K562 (cell line): ENCODE measurements at regions not wholly inside any gene's neighbourhood (a gene's known extent, or its start where the extent isn't known, plus 50 kb on each side); places are given as distances from the start of the nearest gene placed in this dataset.

Source experiments
- ATAC-seq: fragments of 200-7000 bp; cut with Tn5 transposase; 3 replicates; pipeline ENCODE4 v1.9.1; 2020; ENCODE audit warnings: moderate library complexity
- BruUV-seq: library from RNA; stranded (reverse); fragments of 400-500 nt; replicated peaks from 2 replicates; lab custom pipeline; 2021; lab: Mats Ljungman, UMichigan
- CTCF ChIA-PET: fragments of 300-600 bp; formaldehyde crosslinking; extraction: SDS; loops from one replicate; lab custom pipeline; 2021; ENCODE audit warnings: low intra/inter-chr PET ratio; lab: Yijun Ruan, JAX
- POLR2A ChIA-PET: fragments of 300-600, 350-650 bp; sonication (Branson Sonifier 250); formaldehyde crosslinking; extraction: SDS; loops from one replicate; lab custom pipeline; 2021; ENCODE audit warnings: antibody characterized with exemption, inconsistent platforms; lab: Yijun Ruan, JAX
- DNase-seq, 4 experiments: peaks; one replicate each; pipeline versions ENCODE4 v3.0.0 to v3.0.0-alpha.2; 2011 to 2018; ENCODE audit warnings: low spot score in 3 of 4, mixed read lengths in 3 of 4; ENCODE audit errors: extremely low read depth in 1 of 4
- FAIRE-seq: peaks from 2 replicates; lab custom pipeline; 2011; peaks lifted over from hg19 to GRCh38; lab: Jason Lieb, UNC
- H2AFZ ChIP-seq: 2 replicates; pipeline ENCODE4 v1.6.0; 2011; ENCODE audit warnings: low read depth, low read length, control low read depth, inconsistent platforms
- H3K27ac ChIP-seq: fragments of 200-600 bp; 3 replicates; pipeline ENCODE4 v1.8.0; 2011; ENCODE audit warnings: low read depth, mild to moderate bottlenecking, control low read depth, inconsistent platforms, low read length, moderate library complexity, mixed read lengths; ENCODE audit errors: extremely low read depth
- H3K27me3 ChIP-seq, 2 experiments: fragments of 300-600 bp in 1 of 2; 2 replicates in 1 of 2; 3 replicates in 1 of 2; pipeline versions ENCODE4 v1.6.0 to v1.8.0; 2011; ENCODE audit warnings: inconsistent platforms in 2 of 2, low read length in 2 of 2, mild to moderate bottlenecking in 1 of 2, mixed read lengths in 1 of 2, moderate library complexity in 1 of 2; ENCODE audit not compliant: control insufficient read depth in 2 of 2, insufficient read depth in 2 of 2
- H3K36me3 ChIP-seq: fragments of 300-600 bp; 3 replicates; pipeline ENCODE4 v1.8.0; 2011; ENCODE audit warnings: mild to moderate bottlenecking, low read length, inconsistent platforms; ENCODE audit not compliant: control insufficient read depth, insufficient read depth
- H3K4me1 ChIP-seq, 2 experiments: fragments of 200-600 bp in 1 of 2; replicated peaks in 1 of 2; 2 replicates in 1 of 2; 3 replicates in 1 of 2; pipeline versions ENCODE4 v1.5.1 to v1.8.0; 2011; ENCODE audit warnings: inconsistent platforms in 2 of 2, low read length in 2 of 2, mild to moderate bottlenecking in 1 of 2, mixed read lengths in 1 of 2, moderate library complexity in 1 of 2; ENCODE audit not compliant: control insufficient read depth in 2 of 2, insufficient read depth in 2 of 2
- H3K4me2 ChIP-seq: 2 replicates; pipeline ENCODE4 v1.6.1; 2011; ENCODE audit warnings: low read length, control low read depth, inconsistent platforms, mixed read lengths; ENCODE audit not compliant: insufficient read depth
- H3K4me3 ChIP-seq: fragments of 200-600 bp; sonication (generic), shearing (Covaris generic); 2 replicates; pipeline ENCODE4 v1.5.1; 2016; ENCODE audit warnings: control low read depth, inconsistent platforms
- H3K79me2 ChIP-seq: fragments of 200-600 bp; 3 replicates; pipeline ENCODE4 v1.8.0; 2011; ENCODE audit warnings: low read length, inconsistent platforms; ENCODE audit not compliant: control insufficient read depth, insufficient read depth
- H3K9ac ChIP-seq, 2 experiments: 2 replicates each; pipeline versions ENCODE4 v1.6.0 to v1.6.1; 2011; ENCODE audit warnings: low read depth in 2 of 2, low read length in 2 of 2, control low read depth in 1 of 2, inconsistent platforms in 1 of 2, mild to moderate bottlenecking in 1 of 2, mixed read lengths in 1 of 2; ENCODE audit not compliant: insufficient read depth in 1 of 2
- H3K9me1 ChIP-seq: one replicate; pipeline ENCODE4 v1.6.0; 2011; ENCODE audit warnings: inconsistent platforms, mild to moderate bottlenecking, low read length, moderate library complexity; ENCODE audit not compliant: control insufficient read depth, insufficient read depth
- H3K9me3 ChIP-seq: replicated peaks from 2 replicates; pipeline ENCODE4 v1.5.1; 2011; ENCODE audit warnings: low read depth, low read length, inconsistent platforms; ENCODE audit not compliant: control insufficient read depth, insufficient read depth
- H4K20me1 ChIP-seq: replicated peaks from 2 replicates; pipeline ENCODE4 v1.6.1; 2011; ENCODE audit warnings: low read length, inconsistent platforms, mixed read lengths; ENCODE audit not compliant: control insufficient read depth, insufficient read depth
- BRD9 ChIP-seq: fragments of 450-650 bp; IDR thresholded peaks from 2 replicates; pipeline ENCODE4 v1.6.1; 2018; ENCODE audit warnings: low read depth; ENCODE audit not compliant: partially characterized antibody
- CHD4 ChIP-seq: fragments of 200-600 bp; sonication (generic); IDR thresholded peaks from 3 replicates; pipeline ENCODE4 v1.6.1; 2012; ENCODE audit warnings: low read depth, mild to moderate bottlenecking, mixed read lengths, low read length, inconsistent platforms; ENCODE audit not compliant: insufficient read depth, insufficient replicate concordance, poor library complexity, severe bottlenecking
- CTBP1 ChIP-seq: fragments of 450-650 bp; IDR thresholded peaks from 2 replicates; pipeline ENCODE4 v1.6.1; 2016; ENCODE audit warnings: borderline replicate concordance
- ETS1 ChIP-seq: conservative IDR thresholded peaks from 2 replicates; pipeline ENCODE4 v1.6.1; 2011; ENCODE audit warnings: low read depth, mild to moderate bottlenecking, low read length; ENCODE audit not compliant: control insufficient read depth
- FOXO4 ChIP-seq: fragments of 450-650 bp; formaldehyde crosslinking; IDR thresholded peaks from 2 replicates; pipeline ENCODE4 v1.4.0; 2020; ENCODE audit warnings: mild to moderate bottlenecking, moderate library complexity
- ILF3 ChIP-seq: fragments of 450-650 bp; IDR thresholded peaks from 2 replicates; pipeline ENCODE4 v1.6.1; 2018; ENCODE audit warnings: antibody characterized with exemption, mild to moderate bottlenecking, moderate library complexity, borderline replicate concordance
- KDM1A ChIP-seq, 2 experiments: fragments of 450-650 bp; IDR thresholded peaks; 2 replicates each; pipeline ENCODE4 v1.6.1; 2016; ENCODE audit warnings: mild to moderate bottlenecking in 2 of 2
- KLF16 ChIP-seq: IDR thresholded peaks from 2 replicates; pipeline ENCODE4 v1.6.1; 2016; ENCODE audit warnings: antibody characterized with exemption
- RFX5 ChIP-seq: IDR thresholded peaks from 2 replicates; pipeline ENCODE4 v1.6.1; 2011; ENCODE audit warnings: low read depth, mild to moderate bottlenecking, improper control_type of control experiment, low read length
- SOX6 ChIP-seq: fragments of 450-650 bp; IDR thresholded peaks from 2 replicates; pipeline ENCODE4 v1.6.1; 2014; ENCODE audit warnings: mild to moderate bottlenecking
- SRSF3 ChIP-seq: fragments of 200-400 bp; formaldehyde crosslinking; IDR thresholded peaks from 2 replicates; pipeline ENCODE4 v1.6.1; 2016; ENCODE audit warnings: mild to moderate bottlenecking, low read length, moderate library complexity; ENCODE audit not compliant: insufficient read depth
- ZSCAN29 ChIP-seq: fragments of 450-650 bp; IDR thresholded peaks from 2 replicates; pipeline ENCODE4 v1.6.1; 2017
- ZZZ3 ChIP-seq: fragments of 450-650 bp; IDR thresholded peaks from 2 replicates; pipeline ENCODE4 v1.6.1; 2016; ENCODE audit warnings: antibody characterized with exemption, mild to moderate bottlenecking, moderate library complexity
- WGBS: fragments of 100-300 bp; shearing (Covaris generic); methylation state at CpG from one replicate; pipeline ENCODE4 v1.1.6; 2016; ENCODE audit warnings: low coverage, mixed read lengths; ENCODE audit not compliant: insufficient coverage; ENCODE audit errors: missing lambda C conversion rate; 5-methylcytosine and 5-hydroxymethylcytosine counted together
- in situ Hi-C: fragments of 300-500 bp; cut with MboI; formaldehyde crosslinking; loops from 4 replicates; pipeline ENCODE4 v1.15.0; 2018; ENCODE audit warnings: inconsistent platforms, mixed read lengths
- intact Hi-C: fragments of 100-400 bp; cut with micrococcal nuclease; formaldehyde crosslinking; loops from 2 replicates; pipeline ENCODE4 v1.14.2; 2022
- TF ChIP-seq, protein P1 (sequence below), 2 experiments: fragments of 450-650 bp in 1 of 2; sonication (generic) in 1 of 2; formaldehyde crosslinking; conservative IDR thresholded peaks; 2 replicates each; pipeline versions ENCODE4 v1.4.0 to v1.8.1; 2020 to 2022; ENCODE audit warnings: mild to moderate bottlenecking in 1 of 2, missing genetic modification reagents in 1 of 2

GRCh38 chr10:131580076-131580652 lies 268.6 kb upstream of the TCERG1L start (continued):
- no peak for TF ChIP-seq BRD9
- TF ChIP-seq ZZZ3: no peak
- TF ChIP-seq CHD4: no peak
- TF ChIP-seq, all 486 proteins: peak for 0

GRCh38 chr10:131580674-131581073 lies 269.2 kb upstream of the TCERG1L start:
- WGBS: 0% methylated on average over 3 of the region's 3 CpGs
- POLR2A ChIA-PET: interaction anchor here (0.6 kb wide), 1 partner anchor 289 kb away, joined by 3 read pairs; no protein-coding TSS in a partner anchor
- H3K27ac ChIP-seq: no peak overlapping the region
- no peak for DNase-seq
- in situ Hi-C loops: no loop called here
- no peak for ATAC-seq
- no TSS peak for BruUV-seq
- no peak for TF ChIP-seq KDM1A (IDR thresholded peaks at IDR 0.05)
- TF ChIP-seq ILF3: no peak
- no peak for TF ChIP-seq SOX6
- TF ChIP-seq RFX5: no peak
- TF ChIP-seq KLF16: no peak
- TF ChIP-seq ETS1: no peak
- TF ChIP-seq FOXO4 (CRISPR knock-in tag): no peak
- TF ChIP-seq CTBP1: no peak
- TF ChIP-seq, protein P1, sequence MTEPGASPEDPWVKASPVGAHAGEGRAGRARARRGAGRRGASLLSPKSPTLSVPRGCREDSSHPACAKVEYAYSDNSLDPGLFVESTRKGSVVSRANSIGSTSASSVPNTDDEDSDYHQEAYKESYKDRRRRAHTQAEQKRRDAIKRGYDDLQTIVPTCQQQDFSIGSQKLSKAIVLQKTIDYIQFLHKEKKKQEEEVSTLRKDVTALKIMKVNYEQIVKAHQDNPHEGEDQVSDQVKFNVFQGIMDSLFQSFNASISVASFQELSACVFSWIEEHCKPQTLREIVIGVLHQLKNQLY (CRISPR knock-in tag; conservative IDR thresholded peaks at IDR 0.05): no peak
- no peak for TF ChIP-seq ZSCAN29
- TF ChIP-seq SRSF3: no peak
- TF ChIP-seq, all 486 proteins: peak for 0
- Histone ChIP-seq H3K9me1 (no peaks in the 10 kb centered on the region), H3K4me2 (no peak overlapping the region), H3K4me1 (no peaks in the 10 kb centered on the region), H3K9me3 (no peaks in the 10 kb centered on the region), H4K20me1 (no peaks in the 10 kb centered on the region), H3K9ac (no peak overlapping the region), H2AFZ (no peak overlapping the region), H3K36me3 (no peaks in the 10 kb centered on the region), H3K27me3 (peaks cover 0 to 20% of the 10 kb centered on the region in 2 experiments; a peak in 1 of 5 replicates), H3K4me3 (no peak overlapping the region), H3K79me2 (no peaks in the 10 kb centered on the region)
- CTCF ChIA-PET: no interaction called here
- intact Hi-C loops: no loop called here
- no peak for FAIRE-seq
